Cardiac septum (tissue), 1 donor: ENCODE measurements at regions not wholly inside any gene's neighbourhood (a gene's known extent, or its start where the extent isn't known, plus 50 kb on each side); places are given as distances from the start of the nearest gene placed in this dataset.

Source experiments
- DNase-seq: peaks from one replicate; pipeline ENCODE4 v3.0.0-alpha.2; 2020; ENCODE audit warnings: low spot score
- intact Hi-C: fragments of 100-400 bp; cut with DNase I; formaldehyde crosslinking; loops from one replicate; pipeline ENCODE4 v1.14.0; 2022
- donor health status: DM: no; HTN: no; CAD: no.

DNA sequence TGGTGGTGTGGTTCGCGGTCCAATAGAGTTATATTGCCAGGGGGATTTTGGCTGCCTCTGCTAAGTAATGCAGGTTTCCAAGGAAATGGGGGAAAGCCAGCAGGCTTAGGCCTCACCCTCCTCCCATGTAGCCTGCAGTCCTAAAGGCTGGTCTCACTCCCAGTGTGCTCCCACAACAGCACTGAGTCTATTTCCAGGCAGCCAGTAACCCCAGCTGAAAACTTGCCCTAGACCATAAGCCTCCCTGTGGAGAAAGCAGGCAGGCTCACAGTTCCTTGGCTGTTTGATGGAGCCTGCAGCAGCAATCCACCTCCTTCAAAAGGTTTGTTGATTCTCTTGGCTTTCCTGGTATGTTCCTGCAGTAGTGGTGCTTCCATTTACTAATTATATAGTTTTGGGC is 220.0 kb upstream of the ZNF804B start:
- no peak for DNase-seq
- intact Hi-C loops = no loop called here

DNA sequence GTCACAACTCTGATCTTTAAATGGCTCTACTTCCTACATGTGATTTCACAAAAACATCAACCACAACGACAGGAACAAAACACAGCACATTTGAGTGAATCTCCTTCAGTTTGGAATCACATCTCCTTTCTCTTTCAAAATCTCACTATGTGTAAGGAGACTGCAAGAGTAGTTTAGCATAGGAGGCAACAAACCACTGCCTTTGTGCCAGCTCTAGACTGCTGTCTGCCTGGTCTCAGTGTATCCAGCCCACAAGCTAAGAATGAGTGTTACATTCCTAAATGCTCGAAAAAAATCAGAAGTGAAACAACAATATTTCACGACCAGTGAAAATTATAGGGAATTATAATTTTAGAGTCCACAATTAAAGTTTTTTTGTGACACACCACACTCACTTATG is 217.0 kb upstream of the STEAP4 start:
- intact Hi-C loops = no loop called here
- no peak for DNase-seq

DNA sequence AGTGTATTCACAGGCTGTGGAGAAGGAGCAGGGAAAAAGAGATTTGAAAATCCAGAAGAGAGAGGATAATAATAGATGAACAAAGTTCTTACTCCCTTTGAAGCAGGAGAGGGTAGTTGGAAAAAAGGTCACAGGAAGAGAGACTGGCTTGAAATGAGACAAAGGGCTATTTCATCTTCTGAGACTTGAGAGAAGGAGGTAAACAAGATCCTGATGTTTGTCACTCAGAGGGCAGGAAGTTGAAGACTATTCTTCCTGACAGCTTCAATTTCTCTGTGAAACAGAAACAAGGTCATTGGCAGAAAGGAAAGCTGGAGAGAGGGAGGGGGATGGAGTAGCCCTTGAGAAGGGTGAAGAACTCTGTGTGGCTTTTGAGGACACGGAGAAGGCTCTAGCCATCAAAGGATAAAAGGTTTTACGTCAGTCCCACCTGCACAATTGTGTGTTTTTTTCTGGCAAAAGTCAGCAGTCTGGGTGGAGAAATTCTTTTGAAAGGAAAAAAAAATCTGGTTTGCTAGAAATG is 216.1 kb upstream of the STEAP4 start:
- intact Hi-C loops = no loop called here
- DNase-seq = no peak

DNA sequence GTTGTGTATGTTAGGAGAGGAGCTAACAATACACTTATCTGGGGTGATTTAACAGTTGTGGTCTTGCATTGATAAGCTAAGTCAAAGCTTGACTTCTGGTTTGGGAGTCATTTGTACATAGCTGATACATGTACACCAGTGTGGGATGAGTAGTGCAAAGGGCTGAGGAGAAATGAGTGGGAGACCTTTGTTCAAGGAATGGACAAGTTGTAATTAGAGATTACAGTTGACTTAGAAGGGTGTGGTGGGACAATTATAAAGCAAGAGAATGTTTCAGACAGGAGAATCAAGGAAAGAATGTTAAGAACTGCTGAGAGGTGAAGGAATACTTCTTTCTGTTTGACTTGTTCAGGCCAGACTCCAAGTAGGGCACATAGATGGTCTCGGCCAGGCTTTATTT is 209.7 kb upstream of the STEAP4 start:
- DNase-seq = no peak
- intact Hi-C loops = no loop called here

DNA sequence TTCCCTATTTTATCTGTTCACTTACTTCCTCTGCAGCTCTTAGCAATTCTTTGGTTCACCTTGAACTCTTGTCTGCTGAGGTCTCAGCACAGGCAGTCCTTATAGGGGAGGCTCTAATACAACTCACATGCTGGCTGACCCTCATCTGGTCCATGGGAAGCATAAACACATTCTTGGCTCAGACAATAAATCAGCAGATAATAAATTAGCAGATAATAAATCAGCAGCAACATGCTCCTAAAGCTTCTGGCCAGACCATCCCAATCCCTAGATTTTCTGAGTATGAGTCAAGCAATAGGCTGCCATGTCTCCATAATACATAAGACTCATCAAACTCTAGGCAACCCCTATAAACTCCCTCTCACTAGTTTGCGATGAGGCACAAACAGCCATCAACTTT is 208.6 kb upstream of the STEAP4 start:
- intact Hi-C loops = no loop called here
- DNase-seq = no peak

DNA sequence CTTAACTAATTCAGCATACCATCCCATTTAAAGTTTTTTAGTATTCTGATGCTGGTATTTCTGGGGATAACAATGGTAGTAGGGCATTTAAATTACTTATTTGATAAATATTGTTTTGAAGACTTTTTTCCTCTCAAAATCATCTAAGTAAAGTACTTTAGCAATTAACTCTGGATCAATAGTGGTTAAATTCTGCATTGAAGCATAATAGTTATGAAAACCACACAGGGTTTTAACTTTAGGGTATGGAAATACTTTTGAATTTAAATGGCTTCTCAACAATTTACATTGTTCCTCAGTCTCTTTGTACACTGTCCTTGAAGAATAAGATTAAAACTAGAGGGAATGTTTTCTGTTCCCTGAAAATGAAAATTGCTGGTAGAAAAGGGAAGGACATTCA is 202.6 kb upstream of the STEAP4 start:
- no peak for DNase-seq
- intact Hi-C loops = no loop called here

DNA sequence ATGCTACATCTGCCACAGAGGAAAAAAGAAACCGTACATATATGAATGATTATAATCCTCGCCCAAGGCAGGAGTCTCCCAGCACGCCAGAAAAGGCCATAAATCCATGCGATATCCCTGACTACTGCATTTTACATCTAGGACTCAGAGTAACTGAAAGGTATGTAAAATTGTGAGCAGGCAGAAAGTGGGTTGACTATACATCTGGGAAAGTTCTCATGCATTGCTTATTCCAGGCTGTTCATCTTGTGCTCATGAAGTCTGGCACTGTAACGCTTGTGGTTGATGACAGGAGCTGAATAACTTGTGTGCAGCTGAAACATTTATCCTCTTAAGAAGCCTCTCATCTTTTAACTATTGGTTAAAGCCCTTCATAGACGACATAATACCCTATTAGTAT is 193.4 kb upstream of the STEAP4 start:
- no peak for DNase-seq
- intact Hi-C loops = no loop called here

DNA sequence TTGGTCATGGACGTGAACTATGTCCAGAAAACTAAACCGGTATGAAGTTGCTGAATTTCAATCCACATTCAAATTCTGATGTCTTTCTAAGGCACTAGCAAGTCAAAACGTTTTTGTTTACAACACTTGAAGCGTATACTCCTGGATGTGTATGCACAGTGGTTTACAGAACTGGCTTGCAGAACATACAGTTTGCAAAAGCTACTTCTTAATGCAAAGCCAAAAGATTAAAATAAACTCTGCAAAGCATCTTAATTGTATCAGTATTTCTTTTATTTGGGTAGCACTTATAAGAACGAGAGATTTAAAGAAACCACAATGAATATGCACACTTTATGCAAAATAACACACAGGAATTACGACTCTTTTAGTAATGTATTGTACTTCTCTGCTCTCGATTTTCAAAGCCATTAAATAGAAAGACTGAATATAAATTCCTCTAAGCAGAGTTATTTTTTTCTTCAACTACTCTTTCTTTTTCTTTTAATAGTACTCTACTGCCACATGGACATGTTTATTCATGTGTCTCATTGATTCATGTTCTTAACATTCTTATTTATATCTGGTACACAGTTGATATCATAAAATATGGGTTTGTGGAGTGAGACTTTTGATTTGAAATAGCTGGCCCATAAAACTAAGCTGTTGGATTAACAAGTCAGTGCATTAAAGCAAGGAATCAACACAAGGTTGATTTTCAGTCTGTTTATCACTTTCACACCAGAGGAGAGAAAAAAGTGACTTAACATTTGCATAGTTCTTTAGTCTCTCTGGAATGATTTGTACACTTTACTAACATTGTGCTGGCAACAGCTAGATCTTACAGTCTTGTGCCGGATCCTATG is 189.4 kb upstream of the STEAP4 start:
- no peak for DNase-seq

DNA sequence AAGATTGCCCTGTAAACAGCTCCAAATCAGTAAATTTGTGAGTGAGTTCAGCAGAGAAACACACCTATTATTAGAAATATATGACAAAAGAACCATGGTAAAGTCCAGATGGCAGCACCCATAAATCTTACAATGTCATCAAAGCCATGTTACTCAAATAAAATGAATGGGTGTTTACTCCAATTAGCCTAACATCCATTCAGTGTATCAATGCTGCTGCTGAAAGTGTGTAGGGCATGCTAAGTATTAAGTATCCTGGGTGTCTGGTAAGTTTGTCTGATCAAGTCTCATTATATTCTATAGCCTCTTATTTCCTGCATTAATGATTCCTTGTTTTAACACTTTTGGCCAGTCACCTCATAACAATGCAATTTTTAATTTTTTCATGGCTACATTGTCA is 185.5 kb upstream of the STEAP4 start:
- no peak for DNase-seq
- intact Hi-C loops = no loop called here

More for the DNA sequence above, 189.4 kb upstream of the STEAP4 start:
- intact Hi-C loops = no loop called here

DNA sequence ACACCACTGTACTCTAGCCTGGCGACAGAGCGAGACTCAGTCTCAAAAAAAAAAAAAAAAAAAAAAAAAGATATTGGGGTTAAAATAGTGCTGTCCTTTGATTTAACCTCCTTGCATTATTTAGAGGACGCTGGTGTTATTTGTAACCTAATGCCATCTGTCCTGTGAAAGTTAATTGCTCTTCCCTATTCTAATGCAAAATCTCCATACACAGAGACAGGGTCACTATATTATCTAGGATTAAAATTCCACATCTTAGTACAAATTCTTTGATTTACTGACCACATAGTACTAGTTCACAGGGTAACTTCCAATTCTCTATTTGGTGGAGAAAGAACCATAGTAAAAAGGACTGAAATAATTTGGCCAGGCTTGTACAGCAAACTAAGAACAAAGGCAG is 184.2 kb upstream of the STEAP4 start:
- intact Hi-C loops = no loop called here
- DNase-seq = no peak

DNA sequence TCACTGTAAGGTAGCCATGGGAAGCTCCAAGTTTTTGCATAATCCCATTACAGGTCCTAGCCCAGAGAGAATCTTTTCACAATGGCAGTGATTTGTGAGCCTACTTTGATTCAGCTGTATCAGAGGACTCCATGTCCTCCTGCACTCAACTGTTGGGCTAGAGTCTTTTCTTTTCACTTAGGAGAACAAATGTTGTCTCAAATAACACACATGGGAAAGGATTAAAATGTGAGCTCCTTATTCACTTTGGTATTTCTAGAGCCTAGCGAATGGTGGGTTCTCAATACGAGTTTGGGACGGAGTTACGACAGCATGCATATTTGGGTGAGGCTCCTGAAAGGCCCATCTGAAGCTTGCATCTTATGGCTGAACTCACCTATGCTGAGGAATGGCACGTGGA is 183.5 kb upstream of the STEAP4 start:
- intact Hi-C loops = no loop called here
- no peak for DNase-seq

DNA sequence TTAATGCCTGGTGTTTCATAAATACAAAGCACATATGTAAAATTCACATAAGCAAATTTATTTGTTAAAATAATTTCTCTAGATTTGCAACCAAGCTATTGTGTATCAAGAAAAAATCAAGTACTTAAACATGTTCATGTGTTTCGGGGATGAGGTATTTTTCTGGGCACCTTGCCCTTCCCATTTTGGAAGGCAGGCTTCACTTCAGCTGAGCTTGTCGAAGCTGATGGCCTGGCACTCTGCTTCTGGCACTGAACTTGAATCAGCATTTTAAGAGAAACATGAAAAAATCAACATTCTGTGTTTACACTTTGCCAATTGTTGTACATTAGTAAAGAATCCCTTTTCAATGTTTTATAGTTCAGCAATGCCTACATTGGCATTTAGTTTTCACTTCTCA is 179.1 kb upstream of the STEAP4 start:
- intact Hi-C loops = no loop called here
- DNase-seq = no peak

DNA sequence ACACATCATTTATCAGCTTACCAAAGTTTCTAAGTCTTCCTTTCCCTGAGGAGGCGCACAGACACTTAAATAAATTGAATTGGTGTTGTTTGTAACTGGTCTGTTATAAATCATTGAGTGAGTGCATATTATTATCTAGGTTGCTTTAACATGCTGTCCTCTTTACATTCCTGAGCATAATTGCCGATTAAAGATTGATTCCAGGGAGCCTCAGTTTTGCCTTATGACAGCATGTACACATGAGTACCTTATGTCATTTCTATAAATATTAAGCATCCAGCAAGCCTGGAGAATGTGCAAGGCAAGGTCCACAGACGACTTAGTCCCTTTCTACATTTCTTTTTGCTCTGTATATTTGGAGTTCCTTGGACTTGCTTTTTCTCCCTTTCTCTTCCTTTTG is 177.9 kb upstream of the STEAP4 start:
- intact Hi-C loops = no loop called here

DNA sequence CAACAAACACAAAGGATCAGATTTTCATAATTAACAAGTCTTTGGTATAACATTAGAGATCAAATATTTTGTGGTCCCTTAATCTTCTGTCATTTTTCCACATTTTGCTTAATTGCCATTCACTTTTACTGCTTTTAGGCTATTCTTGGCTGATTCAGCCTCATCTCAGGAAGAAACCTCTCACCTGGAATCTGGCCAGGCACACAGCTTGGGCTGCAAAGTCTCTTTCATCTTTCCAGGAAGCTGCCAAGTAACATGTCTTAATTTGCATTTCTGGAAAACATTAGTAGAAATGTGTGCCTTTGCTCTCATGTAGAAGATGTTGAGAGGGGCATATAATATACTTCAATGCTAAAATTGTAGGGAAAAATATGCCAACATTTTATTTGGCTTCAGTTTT is 174.2 kb upstream of the STEAP4 start:
- DNase-seq = no peak
- intact Hi-C loops = no loop called here

More for the DNA sequence above, 177.9 kb upstream of the STEAP4 start:
- no peak for DNase-seq

DNA sequence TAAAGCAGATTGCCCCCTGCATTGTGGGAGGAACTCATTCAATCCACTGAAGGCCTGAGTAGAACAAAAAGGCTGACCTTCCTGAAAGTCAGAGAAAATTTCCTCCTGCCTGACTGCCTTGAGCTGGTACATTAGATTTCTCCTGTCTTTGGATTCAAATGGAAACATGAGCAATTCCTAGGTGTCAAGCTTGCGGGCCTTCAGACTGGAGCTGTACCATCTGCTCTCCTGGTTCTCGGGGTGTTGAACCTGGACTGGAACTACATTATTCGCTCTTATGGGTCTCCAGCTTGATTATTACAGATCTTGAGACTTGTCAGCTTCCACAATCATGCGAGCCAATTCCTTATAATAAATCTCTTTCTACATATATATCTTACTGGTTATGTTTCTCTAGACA is 173.6 kb upstream of the STEAP4 start:
- no peak for DNase-seq
- intact Hi-C loops = no loop called here

DNA sequence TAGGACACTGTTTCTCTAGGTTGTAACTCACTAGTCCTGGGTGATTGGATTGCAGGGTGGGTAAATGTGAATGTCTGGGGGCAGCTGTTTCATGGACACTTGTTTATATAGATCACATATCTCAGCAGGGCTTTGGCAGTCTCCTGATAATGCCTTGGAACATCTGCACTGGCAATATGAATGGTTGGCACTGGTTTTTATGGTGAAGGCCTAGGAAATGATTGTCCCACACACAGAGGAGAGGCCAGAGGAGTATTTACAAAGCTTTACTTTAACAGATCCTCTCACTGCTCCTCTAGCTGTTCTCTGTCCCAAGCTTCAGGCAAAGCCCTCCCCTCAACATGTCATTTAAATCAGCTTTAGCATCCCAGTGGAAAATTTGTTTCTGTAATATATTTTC is 171.3 kb upstream of the STEAP4 start:
- intact Hi-C loops = no loop called here
- no peak for DNase-seq

DNA sequence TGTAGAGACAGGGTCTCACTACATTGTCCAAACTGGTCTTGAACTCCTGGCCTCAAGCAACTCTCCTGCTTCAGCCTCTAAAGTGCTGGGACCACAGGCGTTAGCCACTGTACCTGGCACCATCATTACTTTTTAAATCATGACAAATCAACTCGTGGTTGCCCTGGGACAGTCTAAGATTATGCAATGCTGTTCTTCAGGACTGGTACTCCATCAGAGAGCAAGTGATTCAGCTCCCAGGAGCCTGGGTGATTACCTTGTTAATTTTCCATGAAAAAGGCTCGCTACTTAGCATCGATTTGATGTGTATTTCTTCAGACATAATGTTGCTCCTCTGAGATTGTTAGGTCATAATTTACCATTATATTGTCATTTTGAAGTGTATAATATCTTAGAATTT is 158.9 kb upstream of the STEAP4 start:
- intact Hi-C loops = no loop called here
- DNase-seq = no peak

DNA sequence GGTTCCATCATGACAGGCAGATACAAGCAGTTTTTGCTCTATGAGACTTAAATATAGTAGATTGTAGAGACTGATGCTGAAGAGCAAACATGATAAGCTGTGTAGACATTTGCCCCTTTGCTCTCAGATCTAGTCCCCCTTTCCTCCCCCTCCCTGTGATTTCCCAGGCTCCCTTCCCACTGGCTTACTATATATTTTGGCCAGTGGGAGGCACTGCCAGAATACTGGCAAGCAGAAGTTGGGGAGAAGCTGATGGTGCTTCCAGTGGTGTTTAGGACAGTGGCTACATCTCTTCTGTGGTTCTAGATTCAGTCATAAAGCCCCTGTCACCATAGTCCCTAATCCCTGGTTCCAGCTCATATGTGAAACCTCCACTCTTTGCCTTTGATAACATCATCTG is 156.1 kb upstream of the STEAP4 start:
- intact Hi-C loops = no loop called here

DNA sequence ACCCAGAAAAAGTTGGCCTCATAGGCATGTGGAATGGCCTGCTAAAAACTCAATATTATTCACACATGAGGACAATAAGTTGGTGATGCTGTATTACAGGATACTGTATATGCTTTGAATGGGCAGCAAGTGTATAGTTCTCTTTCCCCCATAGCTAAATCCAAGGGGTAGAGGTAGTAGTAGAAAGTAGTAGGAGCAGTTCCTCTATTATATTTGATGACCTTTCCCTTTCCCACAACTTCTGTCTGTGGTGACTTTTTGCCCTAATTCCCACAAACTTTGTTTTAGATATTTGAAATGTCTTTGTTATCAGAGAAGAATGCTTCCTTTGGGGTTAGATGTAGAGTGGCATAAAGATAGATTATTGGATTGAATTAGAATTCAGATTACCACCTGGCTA is 154.0 kb upstream of the STEAP4 start:
- no peak for DNase-seq
- intact Hi-C loops = no loop called here

More for the DNA sequence above, 156.1 kb upstream of the STEAP4 start:
- no peak for DNase-seq

DNA sequence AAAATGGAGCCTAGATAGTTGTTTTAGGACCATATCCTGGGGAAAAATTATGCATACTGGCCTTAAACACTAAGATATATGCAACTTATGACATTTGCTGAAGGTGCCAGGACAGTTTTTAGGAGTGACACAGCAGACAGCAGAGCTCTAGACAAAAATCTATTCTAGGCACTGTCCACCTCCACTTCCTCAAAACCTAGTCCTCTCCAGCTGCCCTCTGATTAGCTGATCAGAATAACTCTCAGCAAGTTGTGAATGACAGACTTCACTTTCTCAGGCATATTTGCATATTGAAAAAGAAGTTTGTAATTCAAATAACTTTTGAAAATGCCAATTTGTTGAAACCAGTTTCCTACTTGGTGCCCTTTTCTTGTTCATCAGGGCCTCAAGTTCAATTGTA is 152.3 kb upstream of the STEAP4 start:
- DNase-seq = no peak
- intact Hi-C loops = no loop called here

DNA sequence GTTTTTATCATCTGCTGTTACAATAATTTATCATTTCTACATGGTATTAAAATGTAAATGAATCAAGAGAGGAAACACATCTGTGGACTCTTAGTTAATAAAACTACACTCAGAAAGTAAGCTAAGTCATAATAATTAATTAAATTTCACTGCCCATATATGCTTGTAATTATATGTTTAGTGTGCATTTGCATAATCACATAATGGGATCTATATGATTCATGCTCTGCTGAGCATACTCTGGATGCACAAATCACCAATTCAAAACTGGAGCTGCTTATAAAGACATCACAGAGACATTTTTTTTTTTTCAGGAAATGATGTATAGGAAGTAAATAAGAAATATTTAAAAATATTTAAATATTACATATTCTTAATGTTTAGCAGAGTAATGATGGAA is 151.6 kb upstream of the STEAP4 start:
- no peak for DNase-seq
- intact Hi-C loops = no loop called here

DNA sequence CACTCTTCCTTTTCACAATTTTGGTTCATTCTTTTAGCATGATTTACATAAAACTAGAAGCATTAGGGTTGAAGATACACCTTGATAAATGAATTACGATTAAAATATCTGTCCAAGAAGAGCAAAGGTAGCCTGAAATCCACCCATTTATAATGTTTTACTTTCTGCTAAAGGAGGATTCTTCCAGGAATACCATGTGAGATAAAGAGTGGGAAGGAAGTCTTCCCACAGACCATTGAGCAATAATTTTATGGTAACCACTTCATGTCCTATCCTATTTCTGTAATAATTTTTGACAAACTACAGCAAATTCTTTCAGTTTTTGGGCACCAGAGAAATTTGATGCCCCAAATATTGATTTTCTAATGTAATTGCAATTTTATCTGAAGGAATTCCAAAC is 150.6 kb upstream of the STEAP4 start:
- intact Hi-C loops = no loop called here
- no peak for DNase-seq
